ENCODE measurements at regions not wholly inside any gene's neighbourhood (a gene's known extent, or its start where the extent isn't known, plus 50 kb on each side); places are given as distances from the start of the nearest gene placed in this dataset.
"Not testable (repeated sequence)": the region's sequence is repeated elsewhere in the genome, so short reads cannot be mapped to it uniquely, and the experiment has no call there.

DNA sequence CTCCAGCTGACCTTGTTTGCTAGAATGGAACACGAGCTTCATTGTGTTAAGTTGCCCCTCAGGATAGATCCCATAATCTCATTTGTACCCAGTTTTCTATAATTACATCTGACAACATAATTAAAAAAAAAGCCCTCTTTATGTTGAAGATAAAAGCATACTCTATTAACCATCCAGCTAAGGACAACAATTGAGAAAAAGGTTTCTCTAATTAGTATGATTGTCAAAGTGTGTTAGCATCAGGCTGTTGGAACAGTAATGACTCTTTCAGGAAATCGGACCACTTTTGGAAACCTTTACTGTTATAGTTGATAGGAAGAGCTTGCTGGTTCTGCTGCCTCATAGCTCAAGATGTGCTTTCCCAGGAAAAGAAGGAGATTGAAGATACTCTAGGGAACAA lies 172.6 kb downstream of the FHIP1A start:
- ChIA-PET CTCF (interaction anchor here (0.7 kb wide), 3 partner anchors 29 to 127 kb away, joined by 3 to 4 read pairs (median 4); no protein-coding TSS in a partner anchor), POLR2A (interaction anchor here (0.6 to 0.8 kb wide), 3 partner anchors 12 to 258 kb away, joined by 3 to 6 read pairs (median 3); no protein-coding TSS in a partner anchor)
- intact Hi-C loops (cut with micrococcal nuclease), result no loop called here
- TF ChIP-seq, protein P1, sequence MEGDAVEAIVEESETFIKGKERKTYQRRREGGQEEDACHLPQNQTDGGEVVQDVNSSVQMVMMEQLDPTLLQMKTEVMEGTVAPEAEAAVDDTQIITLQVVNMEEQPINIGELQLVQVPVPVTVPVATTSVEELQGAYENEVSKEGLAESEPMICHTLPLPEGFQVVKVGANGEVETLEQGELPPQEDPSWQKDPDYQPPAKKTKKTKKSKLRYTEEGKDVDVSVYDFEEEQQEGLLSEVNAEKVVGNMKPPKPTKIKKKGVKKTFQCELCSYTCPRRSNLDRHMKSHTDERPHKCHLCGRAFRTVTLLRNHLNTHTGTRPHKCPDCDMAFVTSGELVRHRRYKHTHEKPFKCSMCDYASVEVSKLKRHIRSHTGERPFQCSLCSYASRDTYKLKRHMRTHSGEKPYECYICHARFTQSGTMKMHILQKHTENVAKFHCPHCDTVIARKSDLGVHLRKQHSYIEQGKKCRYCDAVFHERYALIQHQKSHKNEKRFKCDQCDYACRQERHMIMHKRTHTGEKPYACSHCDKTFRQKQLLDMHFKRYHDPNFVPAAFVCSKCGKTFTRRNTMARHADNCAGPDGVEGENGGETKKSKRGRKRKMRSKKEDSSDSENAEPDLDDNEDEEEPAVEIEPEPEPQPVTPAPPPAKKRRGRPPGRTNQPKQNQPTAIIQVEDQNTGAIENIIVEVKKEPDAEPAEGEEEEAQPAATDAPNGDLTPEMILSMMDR (IDR thresholded peaks at IDR 0.05; ENCODE audit: unreplicated experiment), result no peak
- no peaks in the 10 kb centered on the region for H3K27me3 Mint-ChIP-seq (ENCODE audit: insufficient read depth, unreplicated experiment)
- H3K36me3 Mint-ChIP-seq (ENCODE audit: insufficient read depth, unreplicated experiment), result peaks cover 9% of the 10 kb centered on the region
- BruUV-seq (replicated peaks), result no TSS peak
- no peak overlapping the region for H3K4me3 Mint-ChIP-seq (ENCODE audit: unreplicated experiment)
- no peak for DNase-seq (ENCODE audit: unreplicated experiment)
- H3K4me1 Mint-ChIP-seq (ENCODE audit: insufficient read depth, unreplicated experiment), result peaks cover 9% of the 10 kb centered on the region
- no peaks in the 10 kb centered on the region for H3K9me3 Mint-ChIP-seq (ENCODE audit: unreplicated experiment)
- no peak overlapping the region for H3K27ac Mint-ChIP-seq (ENCODE audit: low read depth, unreplicated experiment)

GRCh38 chr4:151582098-151582497 lies 173.1 kb downstream of the FHIP1A start:
- DNase-seq (ENCODE audit: unreplicated experiment), result no peak
- ChIA-PET CTCF (interaction anchor here (0.7 kb wide), 1 partner anchor 29 kb away, joined by 4 read pairs; no protein-coding TSS in a partner anchor), POLR2A (interaction anchor here (0.8 kb wide), 2 partner anchors 12 to 15 kb away, joined by 3 read pairs; no protein-coding TSS in a partner anchor)
- Mint-ChIP-seq H3K4me1 (ENCODE audit: insufficient read depth, unreplicated experiment) (peaks cover 9% of the 10 kb centered on the region), H3K27ac (ENCODE audit: low read depth, unreplicated experiment) (no peak overlapping the region), H3K27me3 (ENCODE audit: insufficient read depth, unreplicated experiment) (no peaks in the 10 kb centered on the region), H3K36me3 (ENCODE audit: insufficient read depth, unreplicated experiment) (peaks cover 9% of the 10 kb centered on the region), H3K4me3 (ENCODE audit: unreplicated experiment) (no peak overlapping the region), H3K9me3 (ENCODE audit: unreplicated experiment) (no peaks in the 10 kb centered on the region)
- TF ChIP-seq, protein P1 (IDR thresholded peaks at IDR 0.05; ENCODE audit: unreplicated experiment), result no peak
- intact Hi-C loops (cut with micrococcal nuclease), result no loop called here
- no TSS peak for BruUV-seq (replicated peaks)

DNA sequence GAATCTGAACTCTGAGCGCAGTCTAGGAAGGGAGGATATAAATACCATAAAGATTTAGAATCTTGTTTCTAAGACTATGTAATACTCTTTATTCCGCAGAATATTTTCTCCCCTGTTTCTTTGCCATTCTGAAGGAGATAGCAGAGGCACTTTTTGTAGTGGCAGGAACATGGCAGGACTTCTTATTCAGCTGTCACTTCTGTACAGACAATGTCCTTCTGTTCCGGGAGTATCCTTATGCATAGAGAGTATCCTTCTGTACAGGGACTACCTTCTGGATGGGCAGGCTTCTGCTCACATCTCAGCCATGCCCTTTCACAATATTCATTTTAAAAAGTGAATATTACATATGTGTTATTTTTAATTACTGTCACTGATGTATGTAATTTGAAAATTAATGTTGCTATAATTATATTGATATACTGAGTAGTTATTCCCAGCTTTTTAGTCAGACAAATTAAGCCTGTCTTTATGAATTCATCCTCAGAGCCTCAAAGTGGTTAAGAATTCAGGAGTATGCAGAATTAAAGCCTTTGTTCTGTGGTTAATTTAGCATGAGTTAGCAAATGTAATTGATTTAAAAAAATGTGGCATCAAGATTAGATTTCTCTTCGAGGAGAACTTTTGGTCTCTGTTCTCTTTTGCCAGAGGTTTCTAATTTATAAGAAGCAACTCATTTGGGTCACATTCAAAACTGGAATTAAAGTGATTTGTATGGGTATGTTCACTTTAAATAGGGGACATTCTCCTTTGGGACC lies 174.4 kb downstream of the FHIP1A start:
- ChIA-PET CTCF (no interaction called here), POLR2A (interaction anchor here (0.8 kb wide), 1 partner anchor 16 kb away, joined by 3 read pairs; no protein-coding TSS in a partner anchor)
- H3K27ac Mint-ChIP-seq (ENCODE audit: low read depth, unreplicated experiment), result no peak overlapping the region
- no peak for DNase-seq (ENCODE audit: unreplicated experiment)
- no peaks in the 10 kb centered on the region for H3K27me3 Mint-ChIP-seq (ENCODE audit: insufficient read depth, unreplicated experiment)
- peaks cover 9% of the 10 kb centered on the region for H3K4me1 Mint-ChIP-seq (ENCODE audit: insufficient read depth, unreplicated experiment)
- no peak overlapping the region for H3K4me3 Mint-ChIP-seq (ENCODE audit: unreplicated experiment)
- H3K36me3 Mint-ChIP-seq (ENCODE audit: insufficient read depth, unreplicated experiment), result no peaks in the 10 kb centered on the region
- no peaks in the 10 kb centered on the region for H3K9me3 Mint-ChIP-seq (ENCODE audit: unreplicated experiment)
- TF ChIP-seq, protein P1 (IDR thresholded peaks at IDR 0.05; ENCODE audit: unreplicated experiment), result no peak
- BruUV-seq (replicated peaks), result no TSS peak
- intact Hi-C loops (cut with micrococcal nuclease), result no loop called here

DNA sequence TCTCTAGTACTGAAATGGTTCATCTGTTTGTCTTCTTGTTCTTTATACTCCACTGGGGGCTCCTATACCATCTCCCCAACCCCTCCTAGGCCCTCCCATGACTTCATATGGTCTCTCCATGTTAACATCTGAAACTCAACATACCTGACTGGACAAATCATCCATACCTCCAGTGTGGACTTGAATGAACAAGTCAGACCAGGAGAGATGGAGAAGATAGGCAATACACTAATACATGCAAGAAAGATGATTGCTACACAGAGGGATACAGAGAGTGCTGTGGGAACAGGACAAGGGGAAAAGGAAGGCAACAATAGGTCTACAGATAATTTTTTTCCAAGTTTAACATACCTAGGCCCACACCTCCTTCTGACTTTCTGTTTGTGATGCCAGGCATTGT lies 175.1 kb downstream of the FHIP1A start:
- DNase-seq (ENCODE audit: unreplicated experiment), result no peak
- Mint-ChIP-seq H3K9me3 (ENCODE audit: unreplicated experiment) (no peaks in the 10 kb centered on the region), H3K36me3 (ENCODE audit: insufficient read depth, unreplicated experiment) (no peaks in the 10 kb centered on the region), H3K27ac (ENCODE audit: low read depth, unreplicated experiment) (no peak overlapping the region), H3K4me3 (ENCODE audit: unreplicated experiment) (no peak overlapping the region), H3K4me1 (ENCODE audit: insufficient read depth, unreplicated experiment) (peaks cover 9% of the 10 kb centered on the region), H3K27me3 (ENCODE audit: insufficient read depth, unreplicated experiment) (no peaks in the 10 kb centered on the region)
- ChIA-PET CTCF (interaction anchor here (2.0 kb wide), 1 partner anchor 20 kb away, joined by 5 read pairs; no protein-coding TSS in a partner anchor), POLR2A (interaction anchor here (0.9 kb wide), 1 partner anchor 105 kb away, joined by 3 read pairs; no protein-coding TSS in a partner anchor)
- intact Hi-C loops (cut with micrococcal nuclease), result no loop called here
- TF ChIP-seq, protein P1 (IDR thresholded peaks at IDR 0.05; ENCODE audit: unreplicated experiment), result no peak
- BruUV-seq (replicated peaks), result no TSS peak

DNA sequence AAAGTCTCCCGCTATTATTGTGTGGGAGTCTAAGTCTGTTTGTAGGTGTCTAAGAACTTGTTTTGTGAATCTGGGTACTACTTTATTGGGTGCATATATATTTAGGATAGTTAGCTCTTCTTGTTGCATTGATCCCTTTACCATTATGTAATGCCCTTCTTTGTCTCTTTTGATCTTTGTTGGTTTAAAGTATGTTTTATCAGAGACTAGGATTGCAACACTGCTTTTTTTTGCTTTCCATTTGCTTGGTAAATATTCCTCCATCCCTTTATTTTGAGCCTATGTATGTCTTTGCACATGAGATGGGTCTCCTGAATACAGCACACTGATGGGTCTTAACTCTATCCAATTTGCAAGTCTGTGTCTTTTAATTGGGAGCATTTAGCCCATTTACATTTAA lies 165.2 kb downstream of the GATB start:
- POLR2A ChIA-PET; H3K36me3 Mint-ChIP-seq (ENCODE audit: insufficient read depth, unreplicated experiment); H3K4me1 Mint-ChIP-seq (ENCODE audit: insufficient read depth, unreplicated experiment); CTCF ChIA-PET; H3K4me3 Mint-ChIP-seq (ENCODE audit: unreplicated experiment); BruUV-seq (replicated peaks); DNase-seq (ENCODE audit: unreplicated experiment); H3K27ac Mint-ChIP-seq (ENCODE audit: low read depth, unreplicated experiment); H3K27me3 Mint-ChIP-seq (ENCODE audit: insufficient read depth, unreplicated experiment); intact Hi-C loops (cut with micrococcal nuclease); H3K9me3 Mint-ChIP-seq (ENCODE audit: unreplicated experiment): not testable (repeated sequence)

DNA sequence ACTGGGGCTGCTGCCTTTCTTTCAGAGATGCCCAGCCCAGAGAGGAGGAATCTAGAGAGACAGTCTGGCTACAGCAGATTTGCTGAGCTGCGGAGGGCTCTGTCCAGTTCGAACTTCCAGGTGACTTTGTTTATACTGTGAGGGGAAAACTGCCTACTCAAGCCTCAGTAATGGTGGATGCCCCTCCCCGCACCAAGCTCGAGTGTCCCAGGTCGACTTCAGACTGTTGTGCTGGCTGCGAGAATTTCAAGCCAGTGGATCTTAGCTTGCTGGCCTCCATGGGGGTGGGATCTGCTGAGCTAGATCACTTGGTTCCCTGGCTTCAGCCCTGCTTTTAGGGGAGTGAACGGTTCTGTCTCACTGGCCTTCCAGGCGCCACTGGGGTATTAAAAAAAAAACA lies 163.1 kb downstream of the GATB start:
- H3K36me3 Mint-ChIP-seq (ENCODE audit: insufficient read depth, unreplicated experiment); CTCF ChIA-PET; H3K27me3 Mint-ChIP-seq (ENCODE audit: insufficient read depth, unreplicated experiment); H3K27ac Mint-ChIP-seq (ENCODE audit: low read depth, unreplicated experiment); intact Hi-C loops (cut with micrococcal nuclease); H3K4me3 Mint-ChIP-seq (ENCODE audit: unreplicated experiment); POLR2A ChIA-PET; BruUV-seq (replicated peaks); DNase-seq (ENCODE audit: unreplicated experiment); H3K9me3 Mint-ChIP-seq (ENCODE audit: unreplicated experiment); H3K4me1 Mint-ChIP-seq (ENCODE audit: insufficient read depth, unreplicated experiment): not testable (repeated sequence)

Measured in MCF 10A (cell line).